ENCODE measurements at regions not wholly inside any gene's neighbourhood (a gene's known extent, or its start where the extent isn't known, plus 50 kb on each side); places are given as distances from the start of the nearest gene placed in this dataset.

DNA sequence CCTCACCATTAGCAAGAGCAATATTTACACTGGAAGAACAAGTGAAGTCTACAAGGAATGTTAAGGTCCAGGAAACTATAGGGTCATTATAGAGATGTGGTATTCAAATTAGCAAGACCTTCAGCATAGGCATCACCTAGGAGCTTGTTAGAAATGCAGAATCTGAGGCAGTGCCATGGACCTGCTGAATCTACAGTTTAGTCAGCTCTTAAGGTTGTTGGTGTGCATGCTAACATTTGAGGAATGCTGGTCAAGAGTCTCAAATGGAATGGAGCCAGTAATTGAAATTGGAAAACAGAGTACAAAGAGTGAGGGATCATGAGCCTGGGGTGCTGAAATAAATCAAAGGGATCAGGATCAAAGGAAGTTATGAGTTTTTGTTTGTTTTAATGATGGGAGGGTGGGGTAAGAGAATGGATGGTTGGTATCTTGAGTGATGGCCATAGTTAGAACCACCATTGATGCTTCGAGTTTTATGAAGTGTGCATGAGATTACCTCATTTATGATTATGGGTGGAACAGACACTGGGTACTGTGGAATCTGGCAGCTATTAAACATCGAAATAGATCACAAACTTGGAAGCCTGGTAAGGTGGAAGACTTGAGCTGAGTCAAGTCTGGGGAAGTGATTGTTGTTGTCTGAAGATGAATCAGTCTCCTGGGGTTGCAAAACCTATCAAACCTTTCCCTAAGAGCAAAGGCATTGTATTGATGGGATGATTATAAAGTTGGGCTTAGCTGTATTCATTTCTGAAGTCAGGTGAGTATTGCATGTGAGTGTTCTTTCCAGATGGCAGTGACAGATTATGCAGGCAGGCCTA, 323.3 kb upstream of the E2F7 start:
- H3K36me3 Mint-ChIP-seq (ENCODE audit: low read depth) = no peaks in the 10 kb centered on the region
- DNase-seq = no peak
- ATAC-seq (ENCODE audit: poor library complexity) = no peak
- no peak overlapping the region for H3K4me3 ChIP-seq (ENCODE audit: low read length)
- no peaks in the 10 kb centered on the region for H3K36me3 ChIP-seq (ENCODE audit: insufficient read depth, low read length)
- no peaks in the 10 kb centered on the region for H3K4me1 Mint-ChIP-seq (ENCODE audit: low read depth)
- no peaks in the 10 kb centered on the region for H3K27me3 Mint-ChIP-seq
- no peaks in the 10 kb centered on the region for H3K4me1 ChIP-seq (ENCODE audit: insufficient read depth, low read length)
- intact Hi-C loops (cut with DNase I, micrococcal nuclease) = no loop called here
- no peaks in the 10 kb centered on the region for H3K9me3 ChIP-seq (ENCODE audit: control insufficient read depth in 1 of 2, insufficient read depth in 1 of 2, low read length in 2 of 2)
- POLR2A ChIA-PET = no interaction called here
- TF ChIP-seq, protein P1, sequence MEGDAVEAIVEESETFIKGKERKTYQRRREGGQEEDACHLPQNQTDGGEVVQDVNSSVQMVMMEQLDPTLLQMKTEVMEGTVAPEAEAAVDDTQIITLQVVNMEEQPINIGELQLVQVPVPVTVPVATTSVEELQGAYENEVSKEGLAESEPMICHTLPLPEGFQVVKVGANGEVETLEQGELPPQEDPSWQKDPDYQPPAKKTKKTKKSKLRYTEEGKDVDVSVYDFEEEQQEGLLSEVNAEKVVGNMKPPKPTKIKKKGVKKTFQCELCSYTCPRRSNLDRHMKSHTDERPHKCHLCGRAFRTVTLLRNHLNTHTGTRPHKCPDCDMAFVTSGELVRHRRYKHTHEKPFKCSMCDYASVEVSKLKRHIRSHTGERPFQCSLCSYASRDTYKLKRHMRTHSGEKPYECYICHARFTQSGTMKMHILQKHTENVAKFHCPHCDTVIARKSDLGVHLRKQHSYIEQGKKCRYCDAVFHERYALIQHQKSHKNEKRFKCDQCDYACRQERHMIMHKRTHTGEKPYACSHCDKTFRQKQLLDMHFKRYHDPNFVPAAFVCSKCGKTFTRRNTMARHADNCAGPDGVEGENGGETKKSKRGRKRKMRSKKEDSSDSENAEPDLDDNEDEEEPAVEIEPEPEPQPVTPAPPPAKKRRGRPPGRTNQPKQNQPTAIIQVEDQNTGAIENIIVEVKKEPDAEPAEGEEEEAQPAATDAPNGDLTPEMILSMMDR (IDR thresholded peaks at IDR 0.05) = no peak
- H3K27ac ChIP-seq (ENCODE audit: low read depth in 1 of 2, low read length in 2 of 2) = no peak overlapping the region
- CTCF ChIA-PET = no interaction called here
- no peak overlapping the region for H3K4me3 Mint-ChIP-seq
- no peaks in the 10 kb centered on the region for H3K27me3 ChIP-seq (ENCODE audit: control insufficient read depth in 1 of 2, insufficient read depth in 2 of 2, low read length in 2 of 2)
- no peak overlapping the region for H3K27ac Mint-ChIP-seq
- no peaks in the 10 kb centered on the region for H3K9me3 Mint-ChIP-seq

DNA sequence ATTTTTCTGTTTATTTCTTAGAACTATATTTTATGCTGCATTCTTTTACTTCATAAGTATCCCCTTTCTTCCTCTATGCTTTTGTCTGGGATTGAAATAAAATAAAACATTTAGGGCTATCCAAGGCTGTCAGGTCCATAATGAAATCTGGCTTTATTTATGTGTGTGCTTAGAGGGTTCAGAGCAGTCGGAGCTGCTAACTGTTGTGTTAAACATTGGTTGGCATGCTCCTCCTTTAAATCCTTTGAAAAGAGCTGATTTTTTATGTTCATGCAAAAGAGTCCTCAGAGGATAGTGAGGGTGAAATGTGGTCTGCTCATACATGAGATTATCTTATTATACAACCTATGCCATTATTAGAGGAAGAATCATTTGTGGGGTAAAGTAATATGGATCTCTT, 322.3 kb upstream of the E2F7 start:
- H3K4me1 ChIP-seq (ENCODE audit: insufficient read depth, low read length) = no peaks in the 10 kb centered on the region
- TF ChIP-seq, protein P1 (IDR thresholded peaks at IDR 0.05) = no peak
- no peaks in the 10 kb centered on the region for H3K4me1 Mint-ChIP-seq (ENCODE audit: low read depth)
- H3K27me3 ChIP-seq (ENCODE audit: control insufficient read depth in 1 of 2, insufficient read depth in 2 of 2, low read length in 2 of 2) = no peaks in the 10 kb centered on the region
- H3K4me3 ChIP-seq (ENCODE audit: low read length) = no peak overlapping the region
- DNase-seq (no peak), ATAC-seq (ENCODE audit: poor library complexity) (no peak)
- ChIA-PET POLR2A (no interaction called here), CTCF (no interaction called here)
- no peaks in the 10 kb centered on the region for H3K9me3 ChIP-seq (ENCODE audit: control insufficient read depth in 1 of 2, insufficient read depth in 1 of 2, low read length in 2 of 2)
- no peak overlapping the region for H3K27ac ChIP-seq (ENCODE audit: low read depth in 1 of 2, low read length in 2 of 2)
- intact Hi-C loops (cut with DNase I, micrococcal nuclease) = no loop called here
- no peak overlapping the region for H3K4me3 Mint-ChIP-seq
- H3K36me3 ChIP-seq (ENCODE audit: insufficient read depth, low read length) = no peaks in the 10 kb centered on the region
- H3K27ac Mint-ChIP-seq = no peak overlapping the region
- no peaks in the 10 kb centered on the region for H3K36me3 Mint-ChIP-seq (ENCODE audit: low read depth)
- peaks cover 3% of the 10 kb centered on the region for H3K9me3 Mint-ChIP-seq
- H3K27me3 Mint-ChIP-seq = no peaks in the 10 kb centered on the region

- Mint-ChIP-seq H3K4me3 (no peak overlapping the region), H3K27ac (no peak overlapping the region), H3K9me3 (peaks cover 3% of the 10 kb centered on the region), H3K4me1 (ENCODE audit: low read depth) (no peaks in the 10 kb centered on the region), H3K36me3 (ENCODE audit: low read depth) (no peaks in the 10 kb centered on the region), H3K27me3 (no peaks in the 10 kb centered on the region)
- H3K9me3 ChIP-seq (ENCODE audit: control insufficient read depth in 1 of 2, insufficient read depth in 1 of 2, low read length in 2 of 2) = no peaks in the 10 kb centered on the region
- no peaks in the 10 kb centered on the region for H3K4me1 ChIP-seq (ENCODE audit: insufficient read depth, low read length)
- ChIA-PET POLR2A (no interaction called here), CTCF (no interaction called here)
- ATAC-seq (ENCODE audit: poor library complexity) (no peak), DNase-seq (no peak)
- no peaks in the 10 kb centered on the region for H3K27me3 ChIP-seq (ENCODE audit: control insufficient read depth in 1 of 2, insufficient read depth in 2 of 2, low read length in 2 of 2)
- H3K36me3 ChIP-seq (ENCODE audit: insufficient read depth, low read length) = no peaks in the 10 kb centered on the region
- intact Hi-C loops (cut with DNase I, micrococcal nuclease) = no loop called here
- TF ChIP-seq, protein P1 (IDR thresholded peaks at IDR 0.05) = no peak
- no peak overlapping the region for H3K27ac ChIP-seq (ENCODE audit: low read depth in 1 of 2, low read length in 2 of 2)
- no peak overlapping the region for H3K4me3 ChIP-seq (ENCODE audit: low read length)
Observed at GRCh38 chr12:77387214-77387613, 321.8 kb upstream of the E2F7 start.

Measured in CD4-positive, alpha-beta T cell (primary cell).